GM23338 (cell line): ENCODE measurements at regions not wholly inside any gene's neighbourhood (a gene's known extent, or its start where the extent isn't known, plus 50 kb on each side); places are given as distances from the start of the nearest gene placed in this dataset.

Source experiments
- ATAC-seq: fragments of 200-7000 bp; cut with Tn5 transposase; 3 replicates; pipeline ENCODE4 v1.9.1; 2020
- DNase-seq: peaks from one replicate; pipeline ENCODE4 v3.0.0-alpha.2; 2015; ENCODE audit warnings: low spot score
- H2AFZ ChIP-seq: fragments of 200-600 bp; sonication (generic); 2 replicates; pipeline ENCODE4 v1.8.0; 2016; ENCODE audit warnings: antibody characterized with exemption, mild to moderate bottlenecking, moderate library complexity
- H3F3A ChIP-seq: fragments of 200-600 bp; sonication (generic); replicated peaks from 2 replicates; pipeline ENCODE4 v1.8.0; 2017; ENCODE audit warnings: antibody characterized with exemption, mixed run types, low read depth
- H3K27ac ChIP-seq: fragments of 200-600 bp; sonication (generic); 2 replicates; pipeline ENCODE4 v1.6.1; 2016; ENCODE audit warnings: low read depth
- H3K27me3 ChIP-seq: fragments of 200-600 bp; sonication (generic); 2 replicates; pipeline ENCODE4 v1.8.0; 2016; ENCODE audit warnings: mild to moderate bottlenecking, mixed run types, moderate library complexity; ENCODE audit not compliant: insufficient read depth
- H3K36me3 ChIP-seq: fragments of 200-600 bp; sonication (generic); 2 replicates; pipeline ENCODE4 v1.8.0; 2016; ENCODE audit warnings: mild to moderate bottlenecking; ENCODE audit not compliant: insufficient read depth
- H3K4me1 ChIP-seq: fragments of 200-600 bp; sonication (generic); 2 replicates; pipeline ENCODE4 v1.8.0; 2016; ENCODE audit warnings: mild to moderate bottlenecking, moderate library complexity; ENCODE audit not compliant: insufficient read depth
- H3K4me2 ChIP-seq: fragments of 200-600 bp; sonication (generic); 2 replicates; pipeline ENCODE4 v1.7.1; 2017; ENCODE audit warnings: mixed run types
- H3K4me3 ChIP-seq: fragments of 200-600 bp; sonication (generic); 2 replicates; pipeline ENCODE4 v1.6.1; 2016; ENCODE audit warnings: mixed run types
- H3K79me2 ChIP-seq: fragments of 200-600 bp; sonication (generic); replicated peaks from 2 replicates; pipeline ENCODE4 v1.8.0; 2017; ENCODE audit warnings: mild to moderate bottlenecking; ENCODE audit not compliant: insufficient read depth
- H3K9me2 ChIP-seq: fragments of 200-600 bp; sonication (generic); 2 replicates; pipeline ENCODE4 v1.8.0; 2017; ENCODE audit not compliant: insufficient read depth
- H4K20me1 ChIP-seq: fragments of 200-600 bp; sonication (generic); replicated peaks from 2 replicates; pipeline ENCODE4 v1.8.0; 2017; ENCODE audit warnings: mild to moderate bottlenecking; ENCODE audit not compliant: insufficient read depth
- H3K27ac Mint-ChIP-seq: 2 replicates; pipeline ENCODE4 v1.8.0; 2020; ENCODE audit warnings: inconsistent platforms, mild to moderate bottlenecking, moderate library complexity, mixed read lengths
- H3K27me3 Mint-ChIP-seq: 3 replicates; pipeline ENCODE4 v1.8.0; 2022; ENCODE audit warnings: low read depth, mild to moderate bottlenecking, moderate library complexity, mixed read lengths, inconsistent platforms; ENCODE audit not compliant: insufficient read depth, poor library complexity
- H3K36me3 Mint-ChIP-seq: 3 replicates; pipeline ENCODE4 v1.8.0; 2021; ENCODE audit warnings: low read depth, mild to moderate bottlenecking, inconsistent platforms, moderate library complexity, mixed read lengths
- H3K4me1 Mint-ChIP-seq: 3 replicates; pipeline ENCODE4 v1.8.0; 2020; ENCODE audit warnings: mild to moderate bottlenecking, inconsistent platforms, mixed read lengths
- H3K4me3 Mint-ChIP-seq: 3 replicates; pipeline ENCODE4 v1.8.0; 2021; ENCODE audit warnings: moderate library complexity, mild to moderate bottlenecking, inconsistent platforms, mixed read lengths
- H3K9me3 Mint-ChIP-seq: 3 replicates; pipeline ENCODE4 v1.8.0; 2020; ENCODE audit warnings: moderate library complexity, mild to moderate bottlenecking, inconsistent platforms, mixed read lengths
- CREB1 ChIP-seq: fragments of 250-450 bp; sonication (Bioruptor Pico); IDR thresholded peaks from 2 replicates; pipeline ENCODE4 v1.5.0; 2020; ENCODE audit warnings: low read depth, mild to moderate bottlenecking, moderate library complexity
- EZH2 ChIP-seq: fragments of 200-600 bp; sonication (generic); IDR thresholded peaks from one replicate; pipeline ENCODE4 v1.8.0; 2017; ENCODE audit warnings: antibody characterized with exemption, mild to moderate bottlenecking, low read depth; ENCODE audit not compliant: unreplicated experiment
- EZH2phosphoT487 ChIP-seq: fragments of 200-600 bp; sonication (generic); IDR thresholded peaks from one replicate; pipeline ENCODE4 v1.8.1; 2018; ENCODE audit warnings: antibody characterized with exemption; ENCODE audit not compliant: unreplicated experiment
- JUNB ChIP-seq: IDR thresholded peaks from one replicate; pipeline ENCODE4 v1.6.1; 2016; ENCODE audit warnings: antibody characterized with exemption; ENCODE audit not compliant: unreplicated experiment
- NANOG ChIP-seq: IDR thresholded peaks from 2 replicates; pipeline ENCODE4 v1.6.1; 2016; ENCODE audit warnings: antibody characterized with exemption, borderline replicate concordance
- POLR2AphosphoS5 ChIP-seq: IDR thresholded peaks from 2 replicates; pipeline ENCODE4 v1.6.1; 2016; ENCODE audit warnings: antibody characterized with exemption, low read depth
- STAT1 ChIP-seq: IDR thresholded peaks from one replicate; pipeline ENCODE4 v1.6.1; 2016; ENCODE audit warnings: antibody characterized with exemption; ENCODE audit not compliant: unreplicated experiment
- ZNF114 ChIP-seq: fragments of 250-450 bp; sonication (Bioruptor Pico); IDR thresholded peaks from 2 replicates; pipeline ENCODE4 v1.5.0; 2020; ENCODE audit warnings: mild to moderate bottlenecking, moderate library complexity
- ZNF331 ChIP-seq: fragments of 250-450 bp; sonication (Bioruptor Pico); IDR thresholded peaks from 2 replicates; pipeline ENCODE4 v1.5.0; 2020; ENCODE audit warnings: low read depth, mild to moderate bottlenecking, moderate library complexity
- TF ChIP-seq, protein P1 (sequence below), 2 experiments: fragments of 200-600 bp in 1 of 2; sonication (generic) in 1 of 2; conservative IDR thresholded peaks; 2 replicates each; pipeline versions ENCODE4 v1.5.1 to v1.6.1; 2016 to 2017; ENCODE audit warnings: antibody characterized with exemption in 2 of 2, low read depth in 2 of 2, mild to moderate bottlenecking in 2 of 2, moderate library complexity in 1 of 2
- TF ChIP-seq, protein P2 (sequence below): fragments of 250-450 bp; sonication (Bioruptor Pico); IDR thresholded peaks from 2 replicates; pipeline ENCODE4 v1.5.0; 2020; ENCODE audit warnings: mild to moderate bottlenecking, moderate library complexity
- TF ChIP-seq, protein P3 (sequence below): IDR thresholded peaks from one replicate; pipeline ENCODE4 v1.6.1; 2018; ENCODE audit warnings: antibody characterized with exemption; ENCODE audit not compliant: unreplicated experiment
- TF ChIP-seq, protein P4 (sequence below): IDR thresholded peaks from 2 replicates; pipeline ENCODE4 v1.6.1; 2016; ENCODE audit warnings: antibody characterized with exemption

DNA sequence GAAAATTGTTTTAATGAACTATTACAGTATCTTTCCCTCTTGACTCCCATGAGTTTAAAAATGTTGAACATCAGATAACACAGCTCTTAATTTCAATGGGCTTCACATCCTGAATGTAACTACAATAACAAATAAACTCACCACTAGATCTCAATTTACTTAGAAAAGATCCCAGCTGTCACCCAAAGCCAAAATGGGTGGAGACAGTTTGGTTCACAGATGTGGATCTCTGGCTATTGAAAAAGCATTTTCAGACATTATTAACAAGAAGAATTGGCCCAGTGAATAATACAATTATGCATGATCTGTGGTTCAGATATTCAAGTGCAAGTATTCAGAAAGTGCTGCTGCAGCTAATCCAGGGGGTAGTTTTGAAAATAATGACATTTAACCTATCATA is 184.7 kb upstream of the RALGAPA2 start:
- H4K20me1 ChIP-seq: no peaks in the 10 kb centered on the region
- TF ChIP-seq EZH2: no peak
- TF ChIP-seq, protein P1, sequence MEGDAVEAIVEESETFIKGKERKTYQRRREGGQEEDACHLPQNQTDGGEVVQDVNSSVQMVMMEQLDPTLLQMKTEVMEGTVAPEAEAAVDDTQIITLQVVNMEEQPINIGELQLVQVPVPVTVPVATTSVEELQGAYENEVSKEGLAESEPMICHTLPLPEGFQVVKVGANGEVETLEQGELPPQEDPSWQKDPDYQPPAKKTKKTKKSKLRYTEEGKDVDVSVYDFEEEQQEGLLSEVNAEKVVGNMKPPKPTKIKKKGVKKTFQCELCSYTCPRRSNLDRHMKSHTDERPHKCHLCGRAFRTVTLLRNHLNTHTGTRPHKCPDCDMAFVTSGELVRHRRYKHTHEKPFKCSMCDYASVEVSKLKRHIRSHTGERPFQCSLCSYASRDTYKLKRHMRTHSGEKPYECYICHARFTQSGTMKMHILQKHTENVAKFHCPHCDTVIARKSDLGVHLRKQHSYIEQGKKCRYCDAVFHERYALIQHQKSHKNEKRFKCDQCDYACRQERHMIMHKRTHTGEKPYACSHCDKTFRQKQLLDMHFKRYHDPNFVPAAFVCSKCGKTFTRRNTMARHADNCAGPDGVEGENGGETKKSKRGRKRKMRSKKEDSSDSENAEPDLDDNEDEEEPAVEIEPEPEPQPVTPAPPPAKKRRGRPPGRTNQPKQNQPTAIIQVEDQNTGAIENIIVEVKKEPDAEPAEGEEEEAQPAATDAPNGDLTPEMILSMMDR (conservative IDR thresholded peaks at IDR 0.05; ENCODE audit: low read depth in 2 of 2): no peak
- no peak for TF ChIP-seq POLR2AphosphoS5
- no peak for TF ChIP-seq JUNB
- no peak for TF ChIP-seq EZH2phosphoT487
- TF ChIP-seq ZNF114 (CRISPR knock-in tag): no peak
- no peak for TF ChIP-seq NANOG
- no peak for TF ChIP-seq CREB1 (CRISPR knock-in tag)
- TF ChIP-seq, protein P2, sequence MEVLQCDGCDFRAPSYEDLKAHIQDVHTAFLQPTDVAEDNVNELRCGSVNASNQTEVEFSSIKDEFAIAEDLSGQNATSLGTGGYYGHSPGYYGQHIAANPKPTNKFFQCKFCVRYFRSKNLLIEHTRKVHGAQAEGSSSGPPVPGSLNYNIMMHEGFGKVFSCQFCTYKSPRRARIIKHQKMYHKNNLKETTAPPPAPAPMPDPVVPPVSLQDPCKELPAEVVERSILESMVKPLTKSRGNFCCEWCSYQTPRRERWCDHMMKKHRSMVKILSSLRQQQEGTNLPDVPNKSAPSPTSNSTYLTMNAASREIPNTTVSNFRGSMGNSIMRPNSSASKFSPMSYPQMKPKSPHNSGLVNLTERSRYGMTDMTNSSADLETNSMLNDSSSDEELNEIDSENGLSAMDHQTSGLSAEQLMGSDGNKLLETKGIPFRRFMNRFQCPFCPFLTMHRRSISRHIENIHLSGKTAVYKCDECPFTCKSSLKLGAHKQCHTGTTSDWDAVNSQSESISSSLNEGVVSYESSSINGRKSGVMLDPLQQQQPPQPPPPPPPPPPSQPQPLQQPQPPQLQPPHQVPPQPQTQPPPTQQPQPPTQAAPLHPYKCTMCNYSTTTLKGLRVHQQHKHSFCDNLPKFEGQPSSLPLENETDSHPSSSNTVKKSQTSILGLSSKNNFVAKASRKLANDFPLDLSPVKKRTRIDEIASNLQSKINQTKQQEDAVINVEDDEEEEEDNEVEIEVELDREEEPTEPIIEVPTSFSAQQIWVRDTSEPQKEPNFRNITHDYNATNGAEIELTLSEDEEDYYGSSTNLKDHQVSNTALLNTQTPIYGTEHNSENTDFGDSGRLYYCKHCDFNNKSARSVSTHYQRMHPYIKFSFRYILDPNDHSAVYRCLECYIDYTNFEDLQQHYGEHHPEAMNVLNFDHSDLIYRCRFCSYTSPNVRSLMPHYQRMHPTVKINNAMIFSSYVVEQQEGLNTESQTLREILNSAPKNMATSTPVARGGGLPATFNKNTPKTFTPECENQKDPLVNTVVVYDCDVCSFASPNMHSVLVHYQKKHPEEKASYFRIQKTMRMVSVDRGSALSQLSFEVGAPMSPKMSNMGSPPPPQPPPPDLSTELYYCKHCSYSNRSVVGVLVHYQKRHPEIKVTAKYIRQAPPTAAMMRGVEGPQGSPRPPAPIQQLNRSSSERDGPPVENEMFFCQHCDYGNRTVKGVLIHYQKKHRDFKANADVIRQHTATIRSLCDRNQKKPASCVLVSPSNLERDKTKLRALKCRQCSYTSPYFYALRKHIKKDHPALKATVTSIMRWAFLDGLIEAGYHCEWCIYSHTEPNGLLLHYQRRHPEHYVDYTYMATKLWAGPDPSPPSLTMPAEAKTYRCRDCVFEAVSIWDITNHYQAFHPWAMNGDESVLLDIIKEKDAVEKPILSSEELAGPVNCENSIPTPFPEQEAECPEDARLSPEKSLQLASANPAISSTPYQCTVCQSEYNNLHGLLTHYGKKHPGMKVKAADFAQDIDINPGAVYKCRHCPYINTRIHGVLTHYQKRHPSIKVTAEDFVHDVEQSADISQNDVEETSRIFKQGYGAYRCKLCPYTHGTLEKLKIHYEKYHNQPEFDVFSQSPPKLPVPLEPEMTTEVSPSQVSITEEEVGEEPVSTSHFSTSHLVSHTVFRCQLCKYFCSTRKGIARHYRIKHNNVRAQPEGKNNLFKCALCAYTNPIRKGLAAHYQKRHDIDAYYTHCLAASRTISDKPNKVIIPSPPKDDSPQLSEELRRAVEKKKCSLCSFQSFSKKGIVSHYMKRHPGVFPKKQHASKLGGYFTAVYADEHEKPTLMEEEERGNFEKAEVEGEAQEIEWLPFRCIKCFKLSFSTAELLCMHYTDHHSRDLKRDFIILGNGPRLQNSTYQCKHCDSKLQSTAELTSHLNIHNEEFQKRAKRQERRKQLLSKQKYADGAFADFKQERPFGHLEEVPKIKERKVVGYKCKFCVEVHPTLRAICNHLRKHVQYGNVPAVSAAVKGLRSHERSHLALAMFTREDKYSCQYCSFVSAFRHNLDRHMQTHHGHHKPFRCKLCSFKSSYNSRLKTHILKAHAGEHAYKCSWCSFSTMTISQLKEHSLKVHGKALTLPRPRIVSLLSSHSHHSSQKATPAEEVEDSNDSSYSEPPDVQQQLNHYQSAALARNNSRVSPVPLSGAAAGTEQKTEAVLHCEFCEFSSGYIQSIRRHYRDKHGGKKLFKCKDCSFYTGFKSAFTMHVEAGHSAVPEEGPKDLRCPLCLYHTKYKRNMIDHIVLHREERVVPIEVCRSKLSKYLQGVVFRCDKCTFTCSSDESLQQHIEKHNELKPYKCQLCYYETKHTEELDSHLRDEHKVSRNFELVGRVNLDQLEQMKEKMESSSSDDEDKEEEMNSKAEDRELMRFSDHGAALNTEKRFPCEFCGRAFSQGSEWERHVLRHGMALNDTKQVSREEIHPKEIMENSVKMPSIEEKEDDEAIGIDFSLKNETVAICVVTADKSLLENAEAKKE: no peak
- no peak for TF ChIP-seq STAT1
- TF ChIP-seq ZNF331: no peak
- TF ChIP-seq, protein P3, sequence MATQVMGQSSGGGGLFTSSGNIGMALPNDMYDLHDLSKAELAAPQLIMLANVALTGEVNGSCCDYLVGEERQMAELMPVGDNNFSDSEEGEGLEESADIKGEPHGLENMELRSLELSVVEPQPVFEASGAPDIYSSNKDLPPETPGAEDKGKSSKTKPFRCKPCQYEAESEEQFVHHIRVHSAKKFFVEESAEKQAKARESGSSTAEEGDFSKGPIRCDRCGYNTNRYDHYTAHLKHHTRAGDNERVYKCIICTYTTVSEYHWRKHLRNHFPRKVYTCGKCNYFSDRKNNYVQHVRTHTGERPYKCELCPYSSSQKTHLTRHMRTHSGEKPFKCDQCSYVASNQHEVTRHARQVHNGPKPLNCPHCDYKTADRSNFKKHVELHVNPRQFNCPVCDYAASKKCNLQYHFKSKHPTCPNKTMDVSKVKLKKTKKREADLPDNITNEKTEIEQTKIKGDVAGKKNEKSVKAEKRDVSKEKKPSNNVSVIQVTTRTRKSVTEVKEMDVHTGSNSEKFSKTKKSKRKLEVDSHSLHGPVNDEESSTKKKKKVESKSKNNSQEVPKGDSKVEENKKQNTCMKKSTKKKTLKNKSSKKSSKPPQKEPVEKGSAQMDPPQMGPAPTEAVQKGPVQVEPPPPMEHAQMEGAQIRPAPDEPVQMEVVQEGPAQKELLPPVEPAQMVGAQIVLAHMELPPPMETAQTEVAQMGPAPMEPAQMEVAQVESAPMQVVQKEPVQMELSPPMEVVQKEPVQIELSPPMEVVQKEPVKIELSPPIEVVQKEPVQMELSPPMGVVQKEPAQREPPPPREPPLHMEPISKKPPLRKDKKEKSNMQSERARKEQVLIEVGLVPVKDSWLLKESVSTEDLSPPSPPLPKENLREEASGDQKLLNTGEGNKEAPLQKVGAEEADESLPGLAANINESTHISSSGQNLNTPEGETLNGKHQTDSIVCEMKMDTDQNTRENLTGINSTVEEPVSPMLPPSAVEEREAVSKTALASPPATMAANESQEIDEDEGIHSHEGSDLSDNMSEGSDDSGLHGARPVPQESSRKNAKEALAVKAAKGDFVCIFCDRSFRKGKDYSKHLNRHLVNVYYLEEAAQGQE: no peak
- TF ChIP-seq, protein P4, sequence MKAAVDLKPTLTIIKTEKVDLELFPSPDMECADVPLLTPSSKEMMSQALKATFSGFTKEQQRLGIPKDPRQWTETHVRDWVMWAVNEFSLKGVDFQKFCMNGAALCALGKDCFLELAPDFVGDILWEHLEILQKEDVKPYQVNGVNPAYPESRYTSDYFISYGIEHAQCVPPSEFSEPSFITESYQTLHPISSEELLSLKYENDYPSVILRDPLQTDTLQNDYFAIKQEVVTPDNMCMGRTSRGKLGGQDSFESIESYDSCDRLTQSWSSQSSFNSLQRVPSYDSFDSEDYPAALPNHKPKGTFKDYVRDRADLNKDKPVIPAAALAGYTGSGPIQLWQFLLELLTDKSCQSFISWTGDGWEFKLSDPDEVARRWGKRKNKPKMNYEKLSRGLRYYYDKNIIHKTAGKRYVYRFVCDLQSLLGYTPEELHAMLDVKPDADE: no peak
- H2AFZ ChIP-seq: no peak overlapping the region
- no peaks in the 10 kb centered on the region for H3F3A ChIP-seq
- Mint-ChIP-seq H3K36me3 (peaks cover 3% of the 10 kb centered on the region; the same call in 2 of the 3 replicates), H3K9me3 (peaks cover 5% of the 10 kb centered on the region; the same call in 2 of the 3 replicates), H3K27me3 (peaks cover 2% of the 10 kb centered on the region), H3K27ac (no peak overlapping the region), H3K4me3 (no peak overlapping the region), H3K4me1 (peaks cover 27% of the 10 kb centered on the region)
- no peaks in the 10 kb centered on the region; the same call in 1 of the 2 replicates for H3K9me2 ChIP-seq
- H3K36me3 ChIP-seq: no peaks in the 10 kb centered on the region
- H3K27me3 ChIP-seq: no peaks in the 10 kb centered on the region
- no peak overlapping the region for H3K4me3 ChIP-seq
- DNase-seq (no peak), ATAC-seq (no peak)
- H3K79me2 ChIP-seq: no peaks in the 10 kb centered on the region
- peaks cover 13% of the 10 kb centered on the region for H3K4me1 ChIP-seq
- no peak overlapping the region for H3K27ac ChIP-seq
- no peak overlapping the region for H3K4me2 ChIP-seq
